HG03354 (cell line): ENCODE measurements at regions not wholly inside any gene's neighbourhood (a gene's known extent, or its start where the extent isn't known, plus 50 kb on each side); places are given as distances from the start of the nearest gene placed in this dataset.
"Not testable (repeated sequence)": the region's sequence is repeated elsewhere in the genome, so short reads cannot be mapped to it uniquely, and the experiment has no call there.

ENCODE experiments used
- ATAC-seq: cut with Tn5 transposase; IDR thresholded peaks from one replicate; pipeline ENCODE4 v1.9.1; 2021; ENCODE audit warnings: mild to moderate bottlenecking; ENCODE audit not compliant: unreplicated experiment, poor library complexity, severe bottlenecking

DNA sequence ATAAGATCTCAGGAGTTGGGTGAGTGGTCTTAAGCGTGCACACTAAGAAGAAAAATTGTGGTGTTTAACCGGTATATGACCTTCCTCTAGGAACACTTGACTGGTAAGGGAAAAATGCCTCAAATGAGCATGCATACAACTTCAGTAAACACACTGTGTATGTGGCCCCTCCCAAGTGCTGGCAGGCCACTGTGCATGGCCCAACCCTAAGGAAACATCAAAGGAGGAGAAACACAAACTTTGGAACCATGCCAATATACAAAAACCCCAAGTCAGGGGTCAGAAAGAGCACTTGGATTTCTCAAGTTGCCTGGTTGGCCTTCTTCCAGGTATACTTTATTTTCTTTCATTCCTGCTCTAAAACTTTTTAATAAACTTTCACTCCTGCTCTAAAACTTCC is 308.9 kb upstream of the LRRTM4 start:
- ATAC-seq, result no peak

DNA sequence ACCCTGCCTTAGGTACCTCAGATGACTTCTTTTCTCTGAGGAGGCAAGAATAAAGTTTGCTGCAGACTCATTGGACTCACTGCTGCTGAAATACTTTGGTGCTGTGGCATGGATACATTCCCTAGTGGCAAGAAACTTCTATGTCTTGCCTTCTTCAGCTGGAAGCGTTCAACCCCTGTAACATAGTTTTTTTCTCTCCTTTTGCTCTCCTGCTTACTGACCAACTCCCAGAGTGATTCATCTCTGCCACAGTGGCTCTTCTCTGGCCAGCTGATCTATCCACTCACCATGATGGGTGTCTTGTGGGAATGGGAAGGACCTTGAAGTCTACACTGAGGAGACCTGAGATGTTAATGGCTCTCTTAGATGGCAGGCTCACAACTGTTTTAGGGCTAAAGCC is 309.3 kb upstream of the LRRTM4 start:
- no peak for ATAC-seq

DNA sequence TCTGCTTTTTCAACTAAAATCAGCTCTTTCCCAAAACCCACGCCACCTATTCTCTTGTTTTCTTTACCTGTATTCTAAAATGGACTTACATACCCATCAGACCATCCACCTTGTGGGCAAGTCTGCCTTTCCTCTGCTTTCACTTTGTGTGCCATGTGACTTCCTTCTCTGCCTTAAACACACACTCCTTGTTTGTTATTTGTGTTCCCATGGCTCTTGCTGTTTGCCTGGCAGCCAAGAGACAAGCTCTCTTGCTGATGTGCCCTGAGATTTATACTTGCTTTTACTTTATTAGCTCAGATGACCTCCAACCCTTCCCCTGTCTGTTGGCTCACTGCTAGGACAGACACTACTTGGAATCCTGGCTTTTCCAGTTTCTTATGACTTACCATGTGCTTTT is 309.7 kb upstream of the LRRTM4 start:
- ATAC-seq, result no peak

DNA sequence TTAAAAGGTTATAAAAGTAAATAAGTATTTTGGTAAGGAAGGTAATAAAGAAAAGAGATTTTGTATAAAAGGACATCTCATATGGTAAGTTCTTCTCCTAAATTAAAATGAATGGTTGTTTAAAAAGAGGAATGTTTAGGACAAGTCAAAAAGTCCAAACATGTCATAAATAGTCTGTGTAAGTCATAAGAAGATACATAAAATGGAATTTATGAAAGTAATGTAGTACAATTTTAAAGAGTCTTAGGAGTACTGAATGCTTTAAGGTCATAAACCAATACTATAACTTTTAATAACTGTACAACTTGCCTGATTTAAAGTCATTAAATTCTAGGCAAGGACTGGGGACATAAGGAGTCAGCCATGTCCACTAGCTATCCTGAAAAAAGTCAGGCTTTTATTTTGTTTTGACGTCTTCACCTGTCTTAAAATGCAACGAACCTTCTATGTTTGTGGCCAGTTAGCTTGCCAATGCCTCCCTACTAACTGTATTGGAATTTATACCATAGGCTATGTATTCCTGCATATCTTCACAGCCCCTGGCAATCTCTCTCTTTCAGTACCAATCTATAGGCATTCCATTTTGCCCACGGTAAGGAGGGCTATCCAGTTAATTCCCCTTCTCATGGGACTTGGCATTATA is 312.3 kb upstream of the LRRTM4 start:
- ATAC-seq, result no peak

DNA sequence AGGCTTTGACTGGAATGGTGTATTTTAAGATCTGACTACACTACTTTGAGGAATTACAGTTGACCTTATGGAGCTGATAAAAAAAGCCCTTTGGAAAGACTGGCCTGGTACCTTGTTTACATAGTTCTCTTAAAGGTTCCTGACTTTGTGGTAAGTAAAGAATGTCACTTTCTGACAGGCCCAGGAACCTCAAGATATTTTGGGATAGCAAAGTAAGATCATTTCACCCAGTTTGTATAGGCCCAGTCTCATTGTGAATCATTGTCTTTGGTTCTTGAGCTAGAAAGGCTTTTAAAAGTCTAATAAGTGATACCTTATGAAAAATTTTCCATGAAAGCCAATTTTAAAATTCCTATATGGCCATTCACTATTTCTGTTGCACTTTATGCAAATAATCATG is 316.3 kb upstream of the LRRTM4 start:
- ATAC-seq, result no peak

DNA sequence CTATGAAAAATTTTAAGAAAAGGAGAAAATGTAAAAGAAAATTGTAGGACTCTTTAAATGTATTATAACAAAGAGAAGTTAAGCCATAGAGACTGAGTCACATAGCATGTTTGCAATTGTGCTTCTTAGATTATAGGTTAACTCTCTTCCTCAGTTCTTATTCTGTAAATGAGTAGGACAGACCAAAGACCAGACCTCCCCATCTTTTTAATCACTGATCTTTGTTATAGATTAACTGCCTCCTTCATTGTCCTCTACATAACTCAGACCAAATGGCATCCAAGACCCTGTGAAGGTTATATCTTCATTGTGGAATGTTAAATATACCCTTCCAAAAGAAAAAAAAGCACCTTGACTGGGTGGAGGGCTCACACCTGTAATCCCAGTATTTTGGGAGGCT is 316.9 kb upstream of the LRRTM4 start:
- ATAC-seq, result peak; percentile 79

DNA sequence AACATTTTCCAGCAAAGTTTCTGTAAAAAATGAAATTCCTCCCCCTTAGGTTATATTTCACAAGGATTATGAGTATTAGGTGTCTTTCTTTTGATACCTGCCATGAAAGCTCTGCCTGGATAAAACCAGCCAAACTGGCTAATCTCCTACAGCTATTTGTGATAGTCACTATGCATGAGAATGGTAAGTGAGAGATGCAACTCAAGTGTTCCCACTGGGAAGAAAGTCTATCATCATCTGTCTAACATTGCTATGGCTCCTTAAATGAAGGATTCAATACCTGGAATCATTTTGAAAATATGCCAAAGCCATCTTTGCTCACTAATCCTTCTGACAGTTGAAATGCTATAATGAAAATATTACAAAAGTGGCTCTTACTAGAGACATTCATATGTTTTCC is 339.9 kb upstream of the LRRTM4 start:
- ATAC-seq, result no peak

DNA sequence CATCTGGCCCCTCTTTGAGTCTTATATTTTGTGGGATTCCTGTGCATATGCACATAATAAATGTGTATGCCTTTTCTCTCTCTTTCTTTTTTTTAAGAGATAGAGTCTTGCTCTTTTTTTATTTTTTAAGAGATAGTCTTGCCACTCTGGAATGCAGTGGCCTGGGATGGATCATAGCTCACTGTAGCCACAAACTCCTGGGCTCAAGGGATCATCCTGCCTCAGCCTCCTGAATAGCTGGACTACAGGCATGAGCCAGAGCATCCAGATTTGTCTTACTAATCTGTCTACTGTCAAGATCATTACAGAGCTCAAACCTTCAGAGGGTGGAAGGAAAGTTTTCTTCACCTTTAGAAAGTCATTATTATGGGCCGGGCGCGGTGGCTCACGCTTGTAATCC is 342.2 kb upstream of the LRRTM4 start:
- no peak for ATAC-seq

DNA sequence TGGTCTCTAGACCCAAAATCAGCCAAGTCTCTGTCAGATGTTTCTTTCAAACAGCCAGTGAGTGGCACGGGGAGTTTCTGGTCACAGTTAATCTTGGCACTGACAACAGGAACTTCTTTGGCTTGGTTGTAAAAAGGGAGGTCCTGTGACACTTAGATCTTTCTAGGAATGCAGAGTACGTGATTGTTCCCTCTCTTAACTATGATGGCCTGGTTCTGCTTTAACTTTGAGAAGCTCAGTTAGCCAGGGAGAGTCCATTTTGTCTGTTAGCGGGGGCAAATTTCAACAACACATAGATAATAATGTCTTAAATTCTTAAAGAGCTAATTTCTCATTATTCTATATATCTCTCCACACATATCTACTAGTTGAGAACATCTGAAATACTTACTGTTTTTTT is 344.5 kb upstream of the LRRTM4 start:
- ATAC-seq, result no peak

DNA sequence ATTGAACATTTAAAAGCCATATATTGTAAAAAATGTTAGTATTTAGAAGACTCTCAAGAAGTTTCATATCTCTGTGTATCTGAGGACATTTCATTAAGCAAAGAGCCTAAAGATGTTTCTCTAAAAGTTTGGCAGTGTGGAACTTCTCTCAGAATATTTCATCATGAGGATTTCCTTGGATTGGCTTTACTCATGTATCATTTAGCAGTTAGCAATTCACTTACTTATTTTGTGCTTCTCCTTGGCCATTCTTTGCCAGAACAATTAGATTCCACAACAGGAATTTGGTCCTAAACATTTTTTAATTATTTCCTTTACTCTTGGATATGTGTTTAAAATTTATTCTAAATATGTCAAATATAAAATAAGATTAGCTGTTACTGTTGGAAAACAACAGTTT is 345.0 kb upstream of the LRRTM4 start:
- no peak for ATAC-seq

DNA sequence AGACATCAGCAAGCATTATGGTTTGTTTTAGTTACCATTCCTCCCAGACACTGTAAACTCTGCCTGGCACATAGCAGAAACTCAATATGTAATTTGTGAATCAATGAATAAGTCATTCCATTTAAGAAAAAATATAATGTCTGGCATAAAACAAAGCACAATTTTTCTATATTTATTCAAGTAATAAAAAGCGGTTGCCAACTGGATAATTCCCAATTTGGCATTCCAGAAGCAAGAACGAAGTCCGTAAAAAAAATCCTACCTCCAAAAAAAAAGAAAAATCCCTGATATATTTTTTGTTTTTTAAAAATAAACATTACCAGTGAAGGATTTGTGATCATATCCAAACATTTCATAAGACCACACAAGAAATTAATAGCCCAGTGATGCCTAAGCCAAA is 351.3 kb upstream of the LRRTM4 start:
- no peak for ATAC-seq

DNA sequence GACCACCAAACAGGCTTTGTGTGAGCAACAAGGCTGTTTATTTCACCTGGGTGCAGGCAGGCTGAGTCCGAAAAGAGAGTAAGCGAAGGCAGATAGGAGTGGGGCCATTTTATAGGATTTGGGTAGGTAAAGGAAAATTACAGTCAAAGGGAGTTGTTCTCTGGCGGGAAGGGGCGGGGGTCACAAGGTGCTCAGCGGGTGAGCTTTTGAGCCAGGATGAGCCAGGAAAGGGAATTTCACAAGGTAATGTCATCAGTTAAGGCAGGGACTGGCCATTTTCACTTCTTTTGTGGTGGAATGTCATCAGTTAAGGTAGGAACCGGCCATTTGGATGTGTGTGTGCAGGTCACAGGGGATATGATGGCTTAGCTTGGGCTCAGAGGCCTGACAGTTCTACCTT is 378.0 kb upstream of the LRRTM4 start:
- not testable (repeated sequence) for ATAC-seq

DNA sequence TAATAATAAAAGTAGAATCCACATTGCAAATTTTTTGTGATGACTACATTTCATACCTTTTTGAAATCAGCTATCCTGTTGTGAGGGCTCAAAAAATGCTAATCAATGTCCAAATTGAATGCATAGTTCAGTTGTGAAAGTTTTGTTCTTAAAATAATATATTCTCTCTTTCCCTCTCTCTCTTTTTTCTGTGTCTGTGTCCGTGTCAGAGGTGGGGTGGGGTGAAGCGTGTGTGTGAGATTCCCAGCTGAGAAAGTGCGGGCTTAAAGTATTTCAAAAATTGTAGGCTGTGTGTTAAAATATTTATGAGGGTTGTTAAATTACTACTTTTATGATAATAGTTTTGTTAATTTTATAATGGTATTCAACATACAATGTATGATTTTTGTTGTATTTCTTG is 388.0 kb upstream of the LRRTM4 start:
- no peak for ATAC-seq

DNA sequence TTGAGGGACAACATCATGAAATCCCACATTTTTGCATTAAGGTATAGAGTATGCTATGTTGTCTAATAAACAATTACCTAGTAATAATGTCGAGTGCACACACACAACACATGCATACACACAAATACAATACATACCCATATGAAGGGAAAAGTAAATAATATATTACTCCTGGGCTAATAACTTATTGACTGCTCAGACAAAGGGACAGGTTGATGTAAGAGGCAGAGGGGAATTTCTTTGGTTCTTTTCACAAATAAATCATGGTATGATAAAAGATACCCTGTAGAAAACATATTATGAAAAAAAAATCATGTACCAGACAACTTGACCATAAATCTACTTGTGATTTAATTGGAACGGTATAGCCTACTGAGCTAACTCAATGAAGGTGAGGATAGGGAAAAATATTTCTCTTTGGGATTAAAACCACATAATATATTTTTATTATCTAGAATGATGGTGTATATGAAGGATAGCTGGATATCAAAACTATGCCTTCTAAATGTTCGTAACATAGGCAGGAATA is 398.7 kb upstream of the LRRTM4 start:
- no peak for ATAC-seq

DNA sequence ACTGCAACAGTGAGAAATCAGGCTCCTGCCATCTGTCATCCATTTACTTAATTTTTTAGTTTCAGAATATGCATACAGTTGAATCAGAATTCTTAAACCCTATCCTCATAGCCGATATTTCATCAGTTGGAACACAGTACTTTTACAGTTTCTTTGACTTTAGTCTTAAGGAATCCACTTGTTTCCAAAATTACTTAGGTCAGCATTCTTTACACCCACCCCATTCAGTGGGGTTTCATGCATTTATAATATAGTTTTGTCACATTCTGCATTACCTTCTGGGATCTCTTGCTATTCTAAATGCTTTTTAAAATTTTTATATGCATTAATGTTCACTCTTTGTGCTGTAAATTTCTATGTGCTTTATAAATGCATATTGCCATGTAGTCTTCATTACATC is 400.4 kb upstream of the LRRTM4 start:
- ATAC-seq, result no peak

DNA sequence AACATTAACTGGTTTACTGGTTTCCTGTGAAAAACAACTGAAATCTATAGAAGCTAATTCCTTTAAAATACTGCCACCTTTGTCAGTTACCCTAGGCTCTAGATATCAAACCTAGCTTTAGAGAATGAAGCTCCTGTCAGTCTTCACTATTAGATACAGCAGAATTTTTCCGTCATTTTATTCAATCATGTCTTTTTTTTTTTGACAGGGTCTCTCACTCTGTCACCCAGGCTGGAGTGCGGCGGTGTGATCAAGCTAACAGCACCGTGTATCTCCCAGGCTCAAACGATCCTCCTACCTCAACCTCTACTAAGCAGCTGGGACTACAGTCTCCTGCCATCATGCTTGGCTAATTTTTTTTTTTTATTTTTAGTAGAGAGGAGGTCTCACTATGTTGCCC is 415.2 kb upstream of the LRRTM4 start:
- no peak for ATAC-seq

DNA sequence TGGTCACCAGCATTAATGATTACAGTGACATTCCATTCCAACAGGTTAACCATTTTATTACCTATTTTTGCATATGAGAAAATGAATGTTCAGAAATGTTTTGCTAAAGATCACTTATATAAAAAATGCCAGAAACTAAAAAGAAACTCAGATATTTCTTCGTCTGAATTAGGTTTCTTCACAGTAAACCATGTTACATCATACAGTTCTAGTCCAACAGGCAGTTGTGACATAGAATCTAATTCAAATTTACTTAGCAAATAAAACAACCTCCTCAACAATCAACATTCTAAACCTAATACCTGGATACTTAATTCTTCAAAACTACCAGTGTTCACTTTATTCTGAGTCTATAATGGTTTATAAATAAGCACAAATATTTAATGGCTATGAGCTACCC is 416.3 kb upstream of the LRRTM4 start:
- ATAC-seq, result no peak

DNA sequence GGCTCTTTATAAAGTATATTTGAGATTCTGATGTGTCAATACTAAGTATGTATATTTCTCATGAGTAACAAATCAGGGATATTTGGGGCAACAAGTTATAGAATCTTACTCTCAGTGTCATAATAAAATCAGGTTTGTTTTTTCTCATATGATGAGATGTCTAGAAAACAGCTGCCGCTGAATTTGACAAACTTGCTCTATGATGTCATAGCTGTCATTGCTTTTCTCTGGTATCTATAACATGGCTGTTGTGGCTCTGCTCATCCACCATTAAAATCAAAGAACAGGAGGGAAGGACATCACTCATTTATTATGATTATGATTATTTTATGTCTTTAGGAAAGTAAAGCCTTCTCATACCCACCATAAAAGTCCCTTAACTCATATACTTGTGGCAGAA is 417.2 kb upstream of the LRRTM4 start:
- no peak for ATAC-seq

DNA sequence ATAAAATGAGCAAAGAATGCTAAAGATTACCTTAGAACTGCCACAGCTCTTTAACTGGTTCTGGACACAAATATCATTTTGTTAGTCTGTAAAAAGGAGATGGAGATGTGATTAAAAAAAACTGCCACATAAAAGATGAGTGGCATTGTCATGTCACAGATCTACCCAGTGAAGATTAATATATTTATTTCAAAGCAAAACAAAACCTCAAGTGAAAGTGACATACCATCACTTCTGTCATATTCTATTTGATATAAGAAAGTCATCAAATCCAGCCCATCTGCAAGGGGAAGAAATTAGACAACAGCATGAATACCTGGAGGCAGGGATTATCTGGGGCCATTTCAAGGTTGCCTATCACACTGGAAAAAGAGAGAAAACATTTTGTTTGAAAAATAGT is 417.6 kb upstream of the LRRTM4 start:
- ATAC-seq, result no peak

DNA sequence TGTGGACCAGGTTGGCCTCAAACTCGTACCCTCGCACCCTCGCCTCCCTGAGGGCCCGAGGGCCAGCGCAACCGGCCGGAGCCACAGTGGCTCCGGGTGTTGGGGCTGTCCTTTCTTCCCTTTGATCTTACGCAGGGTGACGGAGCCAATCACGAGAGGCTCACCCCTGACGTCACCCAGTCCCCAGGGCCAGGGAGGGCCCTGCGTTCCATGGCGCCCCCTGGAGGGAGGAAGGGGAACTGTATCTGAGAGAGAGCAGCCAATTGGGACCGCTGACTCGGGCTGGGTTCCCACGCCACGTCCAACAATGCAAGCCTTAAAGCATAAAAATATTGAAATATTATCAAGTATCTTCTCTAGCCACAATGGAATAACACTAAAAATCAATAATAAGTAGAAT is 432.8 kb upstream of the LRRTM4 start:
- ATAC-seq, result no peak

DNA sequence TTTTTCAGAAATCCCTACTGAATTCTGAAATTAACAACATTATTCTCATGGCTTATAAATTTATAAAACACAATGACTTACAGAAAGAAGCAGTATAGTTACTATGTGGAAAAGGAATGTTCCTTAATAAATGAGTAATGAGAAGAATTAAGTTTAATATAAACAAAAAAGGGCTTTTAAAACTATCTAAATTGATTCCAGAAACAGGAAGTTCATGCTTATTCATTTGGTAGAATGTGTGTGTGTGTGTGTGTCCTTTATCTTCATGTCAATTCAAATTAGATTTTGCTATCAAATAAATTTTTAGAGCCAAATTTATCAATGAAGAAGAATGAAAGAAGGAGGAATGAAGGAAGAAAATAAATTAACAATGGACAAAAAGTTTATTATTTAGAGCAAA is 440.8 kb upstream of the LRRTM4 start:
- no peak for ATAC-seq

DNA sequence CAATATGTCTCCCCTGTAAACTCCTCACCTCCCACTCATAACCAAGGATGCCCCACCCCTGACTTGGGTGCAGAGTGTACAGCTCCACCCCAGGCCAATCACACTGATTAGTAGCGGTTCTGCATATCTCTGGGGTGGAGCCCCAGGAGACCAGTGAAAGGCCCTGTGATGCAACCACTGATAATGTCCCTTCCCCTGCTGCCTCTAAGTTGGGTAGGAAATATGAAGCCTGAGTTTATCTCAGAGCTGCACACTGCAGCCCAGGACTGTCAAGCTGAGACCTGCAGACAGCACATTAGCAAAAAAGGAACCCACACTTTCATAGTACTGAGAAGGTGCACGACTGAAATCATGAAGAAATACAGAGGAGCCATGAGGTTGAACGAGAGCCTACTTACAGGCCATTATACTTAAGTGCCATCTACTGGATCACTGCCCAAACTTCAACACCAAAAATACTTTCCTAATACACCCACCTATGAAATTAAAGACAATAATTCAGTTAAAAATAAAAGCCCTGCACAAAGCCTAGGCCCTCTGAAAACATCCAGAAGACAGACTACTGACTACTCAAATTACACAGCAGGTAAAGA is 455.4 kb upstream of the LRRTM4 start:
- no peak for ATAC-seq
